MM.1S (cell line): ENCODE measurements at regions not wholly inside any gene's neighbourhood (a gene's known extent, or its start where the extent isn't known, plus 50 kb on each side); places are given as distances from the start of the nearest gene placed in this dataset.

ENCODE experiments used
- DNase-seq: peaks from one replicate; pipeline ENCODE4 v3.0.0-alpha.2; 2015
- H2AFZ ChIP-seq: fragments of 300-600 bp; sonication (generic); 2 replicates; pipeline ENCODE4 v1.6.0; 2016; ENCODE audit warnings: antibody characterized with exemption, low read length
- H3F3A ChIP-seq: fragments of 300-600 bp; sonication (generic); 2 replicates; pipeline ENCODE4 v1.6.1; 2016; ENCODE audit warnings: mild to moderate bottlenecking, antibody characterized with exemption, low read length, moderate library complexity, mixed read lengths; ENCODE audit not compliant: insufficient read depth
- H3K27ac ChIP-seq: fragments of 300-600 bp; sonication (generic); 2 replicates; pipeline ENCODE4 v1.5.1; 2016; ENCODE audit warnings: mild to moderate bottlenecking, low read length
- H3K27me3 ChIP-seq: fragments of 300-600 bp; sonication (generic); replicated peaks from 2 replicates; pipeline ENCODE4 v1.6.0; 2016; ENCODE audit warnings: low read length; ENCODE audit not compliant: insufficient read depth
- H3K36me3 ChIP-seq: fragments of 300-600 bp; sonication (generic); replicated peaks from 2 replicates; pipeline ENCODE4 v1.6.1; 2016; ENCODE audit warnings: mild to moderate bottlenecking, low read length, mixed read lengths; ENCODE audit not compliant: insufficient read depth
- H3K4me1 ChIP-seq: fragments of 300-600 bp; sonication (generic); 2 replicates; pipeline ENCODE4 v1.6.1; 2016; ENCODE audit warnings: low read length, mixed read lengths
- H3K4me2 ChIP-seq: fragments of 300-600 bp; sonication (generic); 2 replicates; pipeline ENCODE4 v1.6.0; 2016; ENCODE audit warnings: low read depth, low read length
- H3K4me3 ChIP-seq: fragments of 300-600 bp; sonication (generic); 2 replicates; pipeline ENCODE4 v1.5.1; 2016; ENCODE audit warnings: low read length, mixed read lengths
- H3K79me2 ChIP-seq: fragments of 300-600 bp; sonication (generic); 2 replicates; pipeline ENCODE4 v1.6.1; 2016; ENCODE audit warnings: mixed run types, low read length, mixed read lengths
- H3K9ac ChIP-seq: fragments of 300-600 bp; sonication (generic); 2 replicates; pipeline ENCODE4 v1.6.1; 2016; ENCODE audit warnings: low read length, mixed read lengths
- H3K9me2 ChIP-seq: fragments of 300-600 bp; sonication (generic); replicated peaks from 2 replicates; pipeline ENCODE4 v1.6.1; 2016; ENCODE audit warnings: mild to moderate bottlenecking, low read length, mixed read lengths; ENCODE audit not compliant: insufficient read depth
- H3K9me3 ChIP-seq: fragments of 300-600 bp; sonication (generic); replicated peaks from 2 replicates; pipeline ENCODE4 v1.6.1; 2016; ENCODE audit warnings: mild to moderate bottlenecking, low read length, mixed read lengths; ENCODE audit not compliant: insufficient read depth
- H4K20me1 ChIP-seq: fragments of 300-600 bp; sonication (generic); 2 replicates; pipeline ENCODE4 v1.6.1; 2016; ENCODE audit warnings: mild to moderate bottlenecking, low read length, moderate library complexity, mixed read lengths; ENCODE audit not compliant: insufficient read depth
- CTCF ChIP-seq: fragments of 300-600 bp; sonication (generic); IDR thresholded peaks from 2 replicates; pipeline ENCODE4 v1.5.1; 2016; ENCODE audit warnings: antibody characterized with exemption, low read length, mixed read lengths
- EZH2 ChIP-seq: fragments of 300-600 bp; sonication (generic); optimal IDR thresholded peaks from 2 replicates; pipeline ENCODE3; 2017; ENCODE audit warnings: low read depth, mild to moderate bottlenecking, antibody characterized with exemption, low read length, mixed read lengths
- EZH2phosphoT487 ChIP-seq: fragments of 300-600 bp; sonication (generic); IDR thresholded peaks from 2 replicates; pipeline ENCODE4 v1.6.1; 2018; ENCODE audit warnings: antibody characterized with exemption, low read length

DNA sequence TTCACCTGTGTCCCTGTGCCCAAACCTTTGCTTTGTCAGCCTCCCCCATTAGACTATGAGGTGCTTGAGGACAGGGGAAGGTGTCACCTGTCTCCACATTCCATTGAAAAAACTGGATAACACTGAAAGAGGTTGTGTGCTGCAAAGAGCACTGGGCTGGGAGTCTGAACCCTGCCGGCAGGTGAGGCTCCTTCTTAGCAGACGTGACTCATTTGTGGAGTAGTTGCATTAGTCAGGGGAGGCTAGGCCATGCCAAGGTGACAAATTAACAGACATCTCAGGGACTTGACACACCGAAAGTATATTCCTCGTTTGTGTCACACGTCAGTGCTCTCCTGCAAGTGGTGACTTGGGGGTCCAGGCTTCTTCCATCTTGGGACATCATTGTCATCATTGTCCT is 95.9 kb upstream of the STX18 start:
- H3F3A ChIP-seq: no peaks in the 10 kb centered on the region
- H3K4me2 ChIP-seq: no peak overlapping the region
- H3K36me3 ChIP-seq: no peaks in the 10 kb centered on the region
- H3K4me3 ChIP-seq: no peak overlapping the region
- no peak overlapping the region for H3K9ac ChIP-seq
- H2AFZ ChIP-seq: no peak overlapping the region
- no peak for DNase-seq
- H3K27me3 ChIP-seq: no peaks in the 10 kb centered on the region
- TF ChIP-seq CTCF (no peak), EZH2phosphoT487 (no peak), EZH2 (no peak)
- H3K4me1 ChIP-seq: no peaks in the 10 kb centered on the region
- no peaks in the 10 kb centered on the region for H3K9me3 ChIP-seq
- H4K20me1 ChIP-seq: no peaks in the 10 kb centered on the region
- H3K27ac ChIP-seq: no peak overlapping the region
- H3K9me2 ChIP-seq: no peaks in the 10 kb centered on the region
- no peaks in the 10 kb centered on the region for H3K79me2 ChIP-seq

DNA sequence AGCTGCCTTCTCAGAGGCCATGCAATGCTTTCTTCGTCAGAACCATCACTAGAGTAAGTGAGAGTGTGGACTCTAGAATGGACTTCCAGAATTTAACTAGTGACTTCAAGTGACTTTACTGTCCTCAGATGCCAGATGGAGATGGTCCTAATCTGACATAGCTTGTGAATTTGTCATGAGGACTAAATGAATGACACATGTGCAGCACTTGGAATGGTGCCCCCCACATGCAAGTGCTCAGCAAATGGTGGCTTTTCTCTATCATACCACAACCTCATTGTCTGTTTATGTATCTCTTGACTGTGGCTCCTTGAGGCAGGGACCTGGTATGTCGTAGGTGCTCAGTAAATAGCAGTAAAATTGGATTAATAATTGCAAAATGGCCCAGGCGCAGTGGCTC is 91.6 kb upstream of the STX18 start:
- H3F3A ChIP-seq: no peaks in the 10 kb centered on the region; the same call in 1 of the 2 replicates
- H3K4me2 ChIP-seq: no peak overlapping the region
- no peak overlapping the region for H3K4me3 ChIP-seq
- no peak for TF ChIP-seq EZH2phosphoT487
- no peak for TF ChIP-seq EZH2
- TF ChIP-seq CTCF: no peak
- no peaks in the 10 kb centered on the region for H3K79me2 ChIP-seq
- H3K27me3 ChIP-seq: no peaks in the 10 kb centered on the region
- DNase-seq: no peak
- H3K9me2 ChIP-seq: no peaks in the 10 kb centered on the region
- no peak overlapping the region for H2AFZ ChIP-seq
- H3K4me1 ChIP-seq: peaks cover 11% of the 10 kb centered on the region
- H3K9ac ChIP-seq: no peak overlapping the region
- H4K20me1 ChIP-seq: no peaks in the 10 kb centered on the region
- no peak overlapping the region for H3K27ac ChIP-seq
- no peaks in the 10 kb centered on the region for H3K9me3 ChIP-seq
- no peaks in the 10 kb centered on the region for H3K36me3 ChIP-seq

GRCh38 chr4:4631150-4631549 is 89.3 kb upstream of the STX18 start:
- no peak overlapping the region for H3K9ac ChIP-seq
- no peak overlapping the region for H3K27ac ChIP-seq
- no peaks in the 10 kb centered on the region for H4K20me1 ChIP-seq
- H3K4me2 ChIP-seq: 0 out of 2 replicates have a peak overlapping the region, but pooled peaks have one; percentile 0
- H3K4me1 ChIP-seq: peaks cover 11% of the 10 kb centered on the region
- H3K9me3 ChIP-seq: no peaks in the 10 kb centered on the region
- H3K27me3 ChIP-seq: no peaks in the 10 kb centered on the region
- no peaks in the 10 kb centered on the region for H3K36me3 ChIP-seq
- H3K9me2 ChIP-seq: no peaks in the 10 kb centered on the region
- H3F3A ChIP-seq: no peaks in the 10 kb centered on the region; the same call in 1 of the 2 replicates
- no peak for TF ChIP-seq CTCF
- TF ChIP-seq EZH2phosphoT487: no peak
- no peak for TF ChIP-seq EZH2
- no peaks in the 10 kb centered on the region for H3K79me2 ChIP-seq
- no peak overlapping the region for H3K4me3 ChIP-seq
- peak; percentile 18 for DNase-seq
- no peak overlapping the region for H2AFZ ChIP-seq

DNA sequence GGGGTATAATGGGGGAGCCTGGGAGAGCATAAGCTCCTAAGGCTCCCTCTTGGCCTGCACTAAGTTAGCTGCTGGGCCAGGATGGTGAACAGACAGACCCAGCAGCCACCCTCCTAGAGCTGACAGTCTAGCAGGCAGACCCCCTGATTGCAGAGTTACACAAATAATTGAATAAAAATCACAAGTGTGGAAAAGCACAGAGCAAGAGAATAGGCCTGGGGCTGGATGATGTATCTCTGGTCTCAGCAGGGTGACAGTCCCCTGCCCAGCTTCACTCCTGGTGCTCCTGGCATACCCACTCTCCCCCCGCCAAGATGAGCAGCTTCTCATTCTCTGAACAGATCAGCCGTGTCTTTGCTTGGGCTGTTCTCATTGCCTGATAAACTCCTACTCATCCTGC is 86.1 kb upstream of the STX18 start:
- no peaks in the 10 kb centered on the region for H3K36me3 ChIP-seq
- H3K4me1 ChIP-seq: peaks cover 11% of the 10 kb centered on the region
- H3K79me2 ChIP-seq: no peaks in the 10 kb centered on the region
- no peak for TF ChIP-seq EZH2phosphoT487
- no peak for TF ChIP-seq CTCF
- TF ChIP-seq EZH2: no peak
- H3K9me3 ChIP-seq: no peaks in the 10 kb centered on the region
- no peaks in the 10 kb centered on the region for H3K9me2 ChIP-seq
- no peak overlapping the region for H3K9ac ChIP-seq
- H3K4me2 ChIP-seq: no peak overlapping the region
- no peaks in the 10 kb centered on the region for H4K20me1 ChIP-seq
- H3F3A ChIP-seq: no peaks in the 10 kb centered on the region; the same call in 1 of the 2 replicates
- no peak for DNase-seq
- no peak overlapping the region for H2AFZ ChIP-seq
- no peak overlapping the region for H3K27ac ChIP-seq
- no peaks in the 10 kb centered on the region for H3K27me3 ChIP-seq
- no peak overlapping the region for H3K4me3 ChIP-seq
